Mesendoderm (in vitro differentiated cells): ENCODE measurements at regions not wholly inside any gene's neighbourhood (a gene's known extent, or its start where the extent isn't known, plus 50 kb on each side); places are given as distances from the start of the nearest gene placed in this dataset.

ENCODE experiments used
- DNase-seq: peaks from one replicate; pipeline ENCODE4 v3.0.0; 2013
- H2AK5ac ChIP-seq: 2 replicates; pipeline ENCODE4 v1.6.1; 2013; ENCODE audit warnings: low read length, inconsistent platforms
- H2BK120ac ChIP-seq: 2 replicates; pipeline ENCODE4 v1.6.1; 2013; ENCODE audit warnings: low read depth, mild to moderate bottlenecking, low read length, moderate library complexity, mixed read lengths
- H2BK15ac ChIP-seq: replicated peaks from 2 replicates; pipeline ENCODE4 v1.6.1; 2013; ENCODE audit warnings: low read depth, mild to moderate bottlenecking, moderate library complexity
- H2BK5ac ChIP-seq: 2 replicates; pipeline ENCODE4 v1.6.1; 2013; ENCODE audit warnings: low read length, inconsistent platforms
- H3K18ac ChIP-seq: 2 replicates; pipeline ENCODE4 v1.6.1; 2013; ENCODE audit warnings: mild to moderate bottlenecking, low read length, mixed read lengths
- H3K23ac ChIP-seq: one replicate; pipeline ENCODE4 v1.6.1; 2013; ENCODE audit warnings: low read length
- H3K27ac ChIP-seq: 2 replicates; pipeline ENCODE4 v1.5.1; 2013; ENCODE audit warnings: low read depth, mild to moderate bottlenecking, inconsistent platforms, low read length, moderate library complexity
- H3K27me3 ChIP-seq: 2 replicates; pipeline ENCODE4 v1.6.1; 2013; ENCODE audit warnings: low read length, control low read depth, mild to moderate bottlenecking, inconsistent platforms; ENCODE audit not compliant: insufficient read depth, poor library complexity
- H3K36me3 ChIP-seq: 2 replicates; pipeline ENCODE4 v1.6.1; 2013; ENCODE audit warnings: low read length, inconsistent platforms; ENCODE audit not compliant: control insufficient read depth, insufficient read depth
- H3K4ac ChIP-seq: one replicate; pipeline ENCODE4 v1.6.1; 2013; ENCODE audit warnings: low read depth, mild to moderate bottlenecking, low read length, moderate library complexity
- H3K4me1 ChIP-seq: 2 replicates; pipeline ENCODE4 v1.6.1; 2013; ENCODE audit warnings: low read depth, low read length, inconsistent platforms; ENCODE audit not compliant: control insufficient read depth
- H3K4me2 ChIP-seq: 2 replicates; pipeline ENCODE4 v1.6.1; 2013; ENCODE audit warnings: low read length
- H3K4me3 ChIP-seq: 2 replicates; pipeline ENCODE4 v1.5.1; 2013; ENCODE audit warnings: mild to moderate bottlenecking, low read length
- H3K56ac ChIP-seq: one replicate; pipeline ENCODE4 v1.6.1; 2013; ENCODE audit warnings: low read length
- H3K79me1 ChIP-seq: 2 replicates; pipeline ENCODE4 v1.6.1; 2013; ENCODE audit warnings: low read length, inconsistent platforms
- H3K79me2 ChIP-seq: 2 replicates; pipeline ENCODE4 v1.6.1; 2013; ENCODE audit warnings: mild to moderate bottlenecking, low read length; ENCODE audit not compliant: control insufficient read depth, insufficient read depth
- H3K9ac ChIP-seq: 2 replicates; pipeline ENCODE4 v1.6.1; 2013; ENCODE audit warnings: low read length, inconsistent platforms
- H4K5ac ChIP-seq: one replicate; pipeline ENCODE4 v1.6.1; 2013; ENCODE audit warnings: low read length
- H4K8ac ChIP-seq: one replicate; pipeline ENCODE4 v1.6.1; 2013; ENCODE audit warnings: low read depth, mild to moderate bottlenecking, control low read depth, low read length, moderate library complexity
- WGBS: extraction: QIAGEN DNeasy Blood & Tissue Kit; methylation state at CpG from one replicate; pipeline ENCODE4 v1.1.7; 2013; ENCODE audit warnings: low lambda C conversion rate, missing lambda C conversion rate; ENCODE audit not compliant: insufficient coverage; ENCODE audit errors: extremely low coverage; 5-methylcytosine and 5-hydroxymethylcytosine counted together

DNA sequence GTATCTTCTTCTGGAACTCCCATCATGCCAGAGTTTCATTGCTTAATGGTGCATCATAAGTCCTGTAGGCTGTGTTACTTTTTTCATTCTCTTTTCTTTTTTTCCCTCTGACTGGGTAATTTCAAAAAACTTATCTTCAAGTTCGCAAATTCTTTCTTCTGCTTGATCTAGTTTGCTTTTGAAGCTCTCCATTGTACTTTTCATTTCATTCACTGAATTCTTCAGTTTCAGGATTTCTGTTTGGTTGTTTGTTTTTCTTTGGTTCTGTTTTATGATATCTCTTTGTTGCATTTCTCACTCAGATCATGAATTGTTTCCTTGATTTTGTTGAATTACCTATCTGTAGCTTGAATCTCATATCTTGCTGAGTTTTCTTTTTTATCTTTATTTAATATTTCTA is 83.3 kb upstream of the PRMT8 start:
- H3K4ac ChIP-seq: no peak overlapping the region
- H3K79me2 ChIP-seq: no peaks in the 10 kb centered on the region
- DNase-seq: no peak
- no peak overlapping the region for H3K27ac ChIP-seq
- no peaks in the 10 kb centered on the region for H3K36me3 ChIP-seq
- no peak overlapping the region for H3K4me2 ChIP-seq
- no peak overlapping the region for H4K8ac ChIP-seq
- no peak overlapping the region for H3K23ac ChIP-seq
- no peaks in the 10 kb centered on the region for H3K27me3 ChIP-seq
- H3K56ac ChIP-seq: no peak overlapping the region
- H2BK15ac ChIP-seq: no peak overlapping the region
- H2BK120ac ChIP-seq: no peak overlapping the region
- H4K5ac ChIP-seq: no peak overlapping the region
- no peak overlapping the region for H3K9ac ChIP-seq
- no peak overlapping the region for H2AK5ac ChIP-seq
- no peak overlapping the region for H3K18ac ChIP-seq
- WGBS: no CpG with 5 or more reads among the region's 1 CpG
- H3K79me1 ChIP-seq: no peaks in the 10 kb centered on the region
- no peak overlapping the region for H2BK5ac ChIP-seq
- H3K4me3 ChIP-seq: no peak overlapping the region
- no peaks in the 10 kb centered on the region for H3K4me1 ChIP-seq

- Histone ChIP-seq H4K8ac (no peak overlapping the region), H3K4me3 (no peak overlapping the region), H2BK15ac (no peak overlapping the region), H2AK5ac (no peak overlapping the region), H3K27ac (no peak overlapping the region), H3K56ac (no peak overlapping the region), H3K23ac (no peak overlapping the region), H3K79me1 (no peaks in the 10 kb centered on the region), H3K27me3 (no peaks in the 10 kb centered on the region), H3K18ac (no peak overlapping the region), H4K5ac (no peak overlapping the region), H3K4me2 (no peak overlapping the region), H2BK5ac (no peak overlapping the region), H3K79me2 (no peaks in the 10 kb centered on the region), H2BK120ac (no peak overlapping the region), H3K9ac (no peak overlapping the region), H3K36me3 (no peaks in the 10 kb centered on the region), H3K4ac (no peak overlapping the region), H3K4me1 (no peaks in the 10 kb centered on the region)
- no peak for DNase-seq
- WGBS: no CpG with 5 or more reads among the region's 2 CpGs
Measured at GRCh38 chr12:3409662-3410061, 81.3 kb upstream of the PRMT8 start.

DNA sequence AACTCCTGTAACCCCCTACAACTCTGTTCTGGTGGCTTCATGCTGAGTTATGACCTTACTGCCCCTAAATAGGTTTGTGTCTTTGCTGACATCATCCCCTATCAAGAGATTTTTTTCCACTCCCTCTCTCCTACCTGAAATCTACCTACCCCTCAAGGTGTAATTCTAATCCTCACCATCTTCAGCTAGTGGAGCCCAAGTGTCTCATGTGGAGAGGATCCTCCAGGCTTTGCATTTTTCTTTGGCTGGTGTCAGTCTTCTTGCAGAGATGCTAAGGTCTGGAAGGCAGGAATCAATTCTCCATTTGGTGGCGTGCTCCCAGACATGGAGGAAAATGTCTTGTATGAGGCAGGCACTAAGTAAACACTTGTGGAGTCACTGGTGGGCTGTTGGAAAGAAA is 74.8 kb upstream of the PRMT8 start:
- no peak for DNase-seq
- Histone ChIP-seq H3K23ac (no peak overlapping the region), H2BK5ac (no peak overlapping the region), H3K36me3 (no peaks in the 10 kb centered on the region), H3K79me2 (no peaks in the 10 kb centered on the region), H4K5ac (no peak overlapping the region), H2BK15ac (no peak overlapping the region), H2AK5ac (no peak overlapping the region), H3K79me1 (no peaks in the 10 kb centered on the region), H4K8ac (no peak overlapping the region), H3K4me3 (no peak overlapping the region), H3K27me3 (no peaks in the 10 kb centered on the region), H3K18ac (no peak overlapping the region), H3K4me1 (no peaks in the 10 kb centered on the region), H3K4ac (no peak overlapping the region), H2BK120ac (no peak overlapping the region), H3K4me2 (no peak overlapping the region), H3K27ac (no peak overlapping the region), H3K9ac (no peak overlapping the region), H3K56ac (no peak overlapping the region)
- WGBS: no CpG with 5 or more reads among the region's 1 CpG

GRCh38 chr12:3416670-3417069 is 74.3 kb upstream of the PRMT8 start:
- DNase-seq: no peak
- Histone ChIP-seq H2BK15ac (no peak overlapping the region), H2BK120ac (no peak overlapping the region), H3K79me1 (no peaks in the 10 kb centered on the region), H3K4me2 (no peak overlapping the region), H3K56ac (no peak overlapping the region), H3K4me3 (no peak overlapping the region), H4K5ac (no peak overlapping the region), H2BK5ac (no peak overlapping the region), H3K27me3 (no peaks in the 10 kb centered on the region), H3K79me2 (no peaks in the 10 kb centered on the region), H2AK5ac (no peak overlapping the region), H3K36me3 (no peaks in the 10 kb centered on the region), H3K27ac (no peak overlapping the region), H3K4me1 (no peaks in the 10 kb centered on the region), H3K4ac (no peak overlapping the region), H3K23ac (no peak overlapping the region), H3K9ac (no peak overlapping the region), H4K8ac (no peak overlapping the region), H3K18ac (no peak overlapping the region)
- no CpG with 5 or more reads among the region's 1 CpG for WGBS

- Histone ChIP-seq H2BK5ac (no peak overlapping the region), H3K79me1 (no peaks in the 10 kb centered on the region)
Measured at GRCh38 chr12:3417113-3417512, 73.9 kb upstream of the PRMT8 start.

DNA sequence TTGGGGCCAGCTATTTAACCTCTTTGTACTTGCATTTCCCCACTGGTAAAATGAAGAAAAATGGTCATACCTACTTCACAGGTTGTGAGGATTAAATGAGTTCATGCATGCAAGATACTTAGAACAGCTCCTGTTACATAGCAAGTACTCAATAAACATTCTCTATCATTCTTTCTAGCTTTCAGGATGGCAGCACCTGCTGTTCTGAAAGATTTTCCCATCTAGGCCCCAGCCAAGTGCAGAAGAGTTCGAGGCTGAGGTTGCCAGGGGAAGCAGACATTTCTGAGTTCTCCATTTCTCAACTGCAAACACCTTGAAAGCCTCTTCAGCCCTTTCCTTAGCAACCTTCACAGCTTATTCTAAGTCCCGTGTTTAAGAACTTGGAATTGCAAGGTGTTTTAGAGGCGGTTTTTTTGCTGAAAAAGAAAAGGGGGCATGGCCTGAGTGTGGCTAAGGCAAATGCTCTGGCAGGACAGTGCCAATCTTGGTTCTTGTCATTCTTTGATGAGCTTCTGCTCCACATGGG is 73.0 kb upstream of the PRMT8 start:
- no peaks in the 10 kb centered on the region for H3K4me1 ChIP-seq
- H3K27me3 ChIP-seq: no peaks in the 10 kb centered on the region

More at GRCh38 chr12:3417113-3417512, 73.9 kb upstream of the PRMT8 start:
- Histone ChIP-seq H3K4me2 (no peak overlapping the region), H3K4ac (no peak overlapping the region), H3K9ac (no peak overlapping the region), H3K18ac (no peak overlapping the region), H3K36me3 (no peaks in the 10 kb centered on the region), H4K8ac (no peak overlapping the region), H2BK15ac (no peak overlapping the region), H3K27ac (no peak overlapping the region), H2BK120ac (no peak overlapping the region), H3K4me3 (no peak overlapping the region), H2AK5ac (no peak overlapping the region), H4K5ac (no peak overlapping the region), H3K4me1 (no peaks in the 10 kb centered on the region), H3K79me2 (no peaks in the 10 kb centered on the region), H3K23ac (no peak overlapping the region), H3K27me3 (no peaks in the 10 kb centered on the region), H3K56ac (no peak overlapping the region)
- 100% methylated on average over 1 of the region's 3 CpGs for WGBS
- no peak for DNase-seq

More for the DNA sequence above, 73.0 kb upstream of the PRMT8 start:
- no peak for DNase-seq
- no peak overlapping the region for H3K56ac ChIP-seq
- no peak overlapping the region for H2BK5ac ChIP-seq
- no peak overlapping the region for H4K5ac ChIP-seq
- H4K8ac ChIP-seq: no peak overlapping the region
- no peaks in the 10 kb centered on the region for H3K79me1 ChIP-seq
- H3K36me3 ChIP-seq: no peaks in the 10 kb centered on the region
- no peak overlapping the region for H3K18ac ChIP-seq
- H3K4me3 ChIP-seq: no peak overlapping the region
- no peak overlapping the region for H2AK5ac ChIP-seq
- H3K79me2 ChIP-seq: no peaks in the 10 kb centered on the region
- H3K4ac ChIP-seq: no peak overlapping the region
- no peak overlapping the region for H2BK120ac ChIP-seq
- H3K9ac ChIP-seq: no peak overlapping the region
- no CpG with 5 or more reads among the region's 3 CpGs for WGBS
- H3K23ac ChIP-seq: no peak overlapping the region
- no peak overlapping the region for H3K4me2 ChIP-seq
- H2BK15ac ChIP-seq: no peak overlapping the region
- H3K27ac ChIP-seq: no peak overlapping the region
